NOMO-1 treated with dmso at 0.1 percent for 144 hours (cell line): ENCODE measurements at regions not wholly inside any gene's neighbourhood (a gene's known extent, or its start where the extent isn't known, plus 50 kb on each side); places are given as distances from the start of the nearest gene placed in this dataset.

ENCODE experiments used
- DNase-seq: peaks from one replicate; lab custom pipeline; 2025; ENCODE audit not compliant: unreplicated experiment; lab: John Stamatoyannopoulos, UW

GRCh38 chr4:24013668-24014422 lies 124.0 kb upstream of the PPARGC1A start:
- no peak for DNase-seq

- DNase-seq, result no peak
Observed at GRCh38 chr4:24010994-24011393, 121.1 kb upstream of the PPARGC1A start.

GRCh38 chr4:24010573-24010972 lies 120.7 kb upstream of the PPARGC1A start:
- DNase-seq, result no peak

GRCh38 chr4:24007860-24008261 lies 118.0 kb upstream of the PPARGC1A start:
- DNase-seq, result no peak

GRCh38 chr4:24006269-24006668 lies 116.4 kb upstream of the PPARGC1A start:
- no peak for DNase-seq

- DNase-seq, result no peak
Observed at GRCh38 chr4:24003926-24004325, 114.1 kb upstream of the PPARGC1A start.

- no peak for DNase-seq
Observed at GRCh38 chr4:24003496-24003895, 113.6 kb upstream of the PPARGC1A start.

- no peak for DNase-seq
Observed at GRCh38 chr4:24002330-24002966, 112.6 kb upstream of the PPARGC1A start.

GRCh38 chr4:24001486-24002329 lies 111.9 kb upstream of the PPARGC1A start:
- no peak for DNase-seq

GRCh38 chr4:24000470-24000831 lies 110.6 kb upstream of the PPARGC1A start:
- no peak for DNase-seq

GRCh38 chr4:23999714-24000469 lies 110.0 kb upstream of the PPARGC1A start:
- no peak for DNase-seq

- DNase-seq, result no peak
Observed at GRCh38 chr4:23993373-23993772, 103.5 kb upstream of the PPARGC1A start.

- no peak for DNase-seq
Observed at GRCh38 chr4:23991444-23991843, 101.6 kb upstream of the PPARGC1A start.

GRCh38 chr4:23986270-23986669 lies 96.4 kb upstream of the PPARGC1A start:
- DNase-seq, result no peak

- DNase-seq, result no peak
Observed at GRCh38 chr4:23981328-23981727, 91.5 kb upstream of the PPARGC1A start.

- DNase-seq, result no peak
Observed at GRCh38 chr4:23979534-23979933, 89.7 kb upstream of the PPARGC1A start.

- DNase-seq, result no peak
Observed at GRCh38 chr4:23978002-23978401, 88.2 kb upstream of the PPARGC1A start.

GRCh38 chr4:23976423-23976822 lies 86.6 kb upstream of the PPARGC1A start:
- no peak for DNase-seq

GRCh38 chr4:23973308-23973855 lies 83.5 kb upstream of the PPARGC1A start:
- no peak for DNase-seq

- DNase-seq, result no peak
Observed at GRCh38 chr4:23972805-23973204, 83.0 kb upstream of the PPARGC1A start.

- no peak for DNase-seq
Observed at GRCh38 chr4:23972187-23972586, 82.3 kb upstream of the PPARGC1A start.
